GM12878 (cell line): ENCODE measurements at regions not wholly inside any gene's neighbourhood (a gene's known extent, or its start where the extent isn't known, plus 50 kb on each side); places are given as distances from the start of the nearest gene placed in this dataset.

Experiments
- ATAC-seq: fragments of 200-7000 bp; cut with Tn5 transposase; 3 replicates; pipeline ENCODE4 v1.9.1; 2020; ENCODE audit warnings: mild to moderate bottlenecking, moderate library complexity
- BruUV-seq: library from RNA; stranded (reverse); fragments of 400-500 nt; replicated peaks from 2 replicates; lab custom pipeline; 2021; lab: Mats Ljungman, UMichigan
- CTCF ChIA-PET: fragments of 300-600 bp; sonication (Branson Sonifier 250); formaldehyde crosslinking; extraction: SDS; loops from one replicate; lab custom pipeline; 2021; ENCODE audit warnings: inconsistent platforms; lab: Yijun Ruan, JAX
- POLR2A ChIA-PET: fragments of 350-600 bp; formaldehyde crosslinking; extraction: SDS; loops from one replicate; lab custom pipeline; 2021; ENCODE audit warnings: inconsistent platforms; lab: Charles Lee
- RAD21 ChIA-PET: fragments of 300-600 bp; sonication (Branson Sonifier 250); formaldehyde crosslinking; loops from one replicate; lab custom pipeline; 2023; ENCODE audit warnings: antibody characterized with exemption; ENCODE audit not compliant: unreplicated experiment; lab: Charles Lee
- SMC1A ChIA-PET: fragments of 300-600 bp; sonication (Branson Sonifier 250); formaldehyde crosslinking; loops from one replicate; lab custom pipeline; 2023; ENCODE audit not compliant: unreplicated experiment, uncharacterized antibody; lab: Charles Lee
- DNase-seq: peaks from one replicate; pipeline ENCODE4 v3.0.0-alpha.2; 2011; ENCODE audit warnings: low read depth, low spot score
- FAIRE-seq: peaks from 3 replicates; lab custom pipeline; 2011; peaks lifted over from hg19 to GRCh38; lab: Jason Lieb, UNC
- H2AFZ ChIP-seq: 2 replicates; pipeline ENCODE4 v1.6.0; 2011; ENCODE audit warnings: low read depth, low read length, control low read depth; ENCODE audit not compliant: control insufficient read depth
- H3K27ac ChIP-seq: 2 replicates; pipeline ENCODE4 v1.5.1; 2011; ENCODE audit warnings: control low read depth; ENCODE audit not compliant: control insufficient read depth, insufficient read depth
- H3K27me3 ChIP-seq, 2 experiments: replicated peaks in 1 of 2; 2 replicates each; pipeline versions ENCODE4 v1.6.0 to v1.6.1; 2011; ENCODE audit warnings: low read length in 1 of 2; ENCODE audit not compliant: control insufficient read depth in 2 of 2, insufficient read depth in 2 of 2
- H3K36me3 ChIP-seq, 2 experiments: 2 replicates each; pipeline ENCODE4 v1.5.1; 2011; ENCODE audit warnings: low read length in 1 of 2; ENCODE audit not compliant: control insufficient read depth in 2 of 2, insufficient read depth in 2 of 2
- H3K4me1 ChIP-seq: 2 replicates; pipeline ENCODE4 v1.6.1; 2011; ENCODE audit warnings: mild to moderate bottlenecking, low read length, moderate library complexity, mixed read lengths; ENCODE audit not compliant: control insufficient read depth, insufficient read depth
- H3K4me2 ChIP-seq: 2 replicates; pipeline ENCODE4 v1.6.0; 2011; ENCODE audit warnings: control low read depth; ENCODE audit not compliant: control insufficient read depth, insufficient read depth
- H3K4me3 ChIP-seq: fragments of 200-600 bp; sonication (generic); 2 replicates; pipeline ENCODE4 v1.5.1; 2016
- H3K79me2 ChIP-seq: 2 replicates; pipeline ENCODE4 v1.6.0; 2011; ENCODE audit warnings: low read length; ENCODE audit not compliant: control insufficient read depth, insufficient read depth
- H3K9ac ChIP-seq: 2 replicates; pipeline ENCODE4 v1.8.0; 2011; ENCODE audit warnings: low read length, control low read depth, mixed read lengths; ENCODE audit not compliant: control insufficient read depth, insufficient read depth
- H3K9me3 ChIP-seq: replicated peaks from 3 replicates; pipeline ENCODE4 v1.5.1; 2011; ENCODE audit warnings: mild to moderate bottlenecking, low read length; ENCODE audit not compliant: control insufficient read depth, insufficient read depth
- H4K20me1 ChIP-seq: 2 replicates; pipeline ENCODE4 v1.6.0; 2011; ENCODE audit not compliant: control insufficient read depth, insufficient read depth
- RAD21 ChIP-seq: IDR thresholded peaks from 2 replicates; pipeline ENCODE4 v1.6.1; 2011; ENCODE audit warnings: mild to moderate bottlenecking, low read depth, low read length, moderate library complexity; ENCODE audit not compliant: insufficient read depth
- RFX5 ChIP-seq: IDR thresholded peaks from 2 replicates; pipeline ENCODE4 v1.6.1; 2011; ENCODE audit warnings: low read depth, low read length, improper control_type of control experiment
- TAF1 ChIP-seq: IDR thresholded peaks from 2 replicates; pipeline ENCODE4 v1.6.1; 2011; ENCODE audit warnings: mild to moderate bottlenecking, low read depth, low read length, borderline replicate concordance
- WGBS: methylation state at CpG from one replicate; pipeline ENCODE4 v1.1.6; 2016; ENCODE audit warnings: low lambda C conversion rate; ENCODE audit not compliant: insufficient replicate concordance, insufficient coverage; ENCODE audit errors: missing lambda C conversion rate; 5-methylcytosine and 5-hydroxymethylcytosine counted together
- in situ Hi-C: fragments of 300-500 bp; cut with MboI; formaldehyde crosslinking; loops from 9 replicates; pipeline ENCODE4 v1.14.3; 2018; ENCODE audit warnings: mixed read lengths
- intact Hi-C: fragments of 100-400 bp; cut with micrococcal nuclease; formaldehyde crosslinking; loops from one replicate; pipeline ENCODE4 v1.14.2; 2022; ENCODE audit not compliant: unreplicated experiment
- TF ChIP-seq, protein P1 (sequence below), 3 experiments: IDR thresholded peaks in 2 of 3; conservative IDR thresholded peaks in 1 of 3; 2 replicates each; pipeline ENCODE4 v1.5.1; 2011; ENCODE audit warnings: low read depth in 3 of 3, low read length in 3 of 3, mild to moderate bottlenecking in 3 of 3, control low read depth in 2 of 3, moderate library complexity in 2 of 3, inconsistent platforms in 1 of 3, mixed read lengths in 1 of 3; ENCODE audit not compliant: control insufficient read depth in 2 of 3, insufficient read depth in 1 of 3; ENCODE audit errors: extremely low read depth in 1 of 3

DNA sequence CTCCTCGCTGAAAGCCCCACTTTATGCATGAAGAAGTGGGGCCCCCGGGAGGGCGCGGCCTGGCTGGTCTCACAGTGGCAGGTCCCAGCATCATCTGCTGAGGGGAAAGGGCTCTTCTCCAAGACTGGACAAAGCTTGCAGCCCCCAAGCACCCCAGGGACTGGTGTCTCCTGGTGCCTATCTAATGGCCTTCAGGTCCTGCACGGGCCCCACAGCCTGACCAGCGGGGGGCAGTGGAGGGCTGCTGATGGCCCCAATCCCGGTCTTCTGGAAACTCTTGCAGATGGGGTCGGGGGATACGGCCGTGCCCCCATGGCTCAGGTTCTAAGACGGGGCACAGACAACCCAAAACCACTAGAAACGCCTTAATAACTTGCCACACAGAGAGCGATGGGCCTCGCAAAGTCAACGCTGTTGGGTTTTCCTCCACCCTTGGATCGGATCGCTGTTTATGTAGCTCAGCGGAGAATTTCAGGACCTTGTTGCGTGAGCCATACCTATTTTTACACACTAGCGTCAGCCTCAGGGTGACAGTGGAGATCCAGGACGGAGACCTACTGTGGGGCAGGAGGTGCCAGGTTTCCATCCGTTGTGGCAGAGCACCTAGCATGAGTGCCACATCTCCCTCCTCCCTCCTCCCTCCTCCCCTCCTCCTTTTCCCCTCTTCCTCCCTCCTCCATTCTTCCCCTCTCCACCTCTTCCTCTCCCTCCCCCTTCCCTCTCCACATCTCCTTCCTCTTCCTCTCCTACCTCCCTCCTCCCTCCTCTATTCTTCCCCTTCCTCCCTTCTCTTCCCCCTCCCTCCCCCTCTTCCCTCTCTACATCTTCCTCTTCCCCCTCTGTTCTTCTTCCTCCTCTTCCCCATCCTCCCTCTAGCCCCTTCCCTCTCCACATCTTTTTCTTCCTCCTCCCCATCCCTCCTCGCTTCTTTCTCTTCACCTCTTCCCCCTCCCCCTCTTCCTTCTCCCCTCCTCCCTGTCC is 79.3 kb upstream of the ALDH1L1 start:
- H3K9me3 ChIP-seq = no peaks in the 10 kb centered on the region
- ChIA-PET SMC1A (no interaction called here), RAD21 (no interaction called here), CTCF (interaction anchor here (1.2 kb wide), 1 partner anchor 104 kb away, joined by 3 read pairs; no protein-coding TSS in a partner anchor), POLR2A (no interaction called here)
- no peaks in the 10 kb centered on the region for H3K4me1 ChIP-seq
- H3K27ac ChIP-seq = no peak overlapping the region
- no peaks in the 10 kb centered on the region for H3K79me2 ChIP-seq
- intact Hi-C loops = loop anchor here (5.0 kb wide), 1 partner anchor 128 kb away; no protein-coding TSS in a partner anchor
- BruUV-seq = no TSS peak
- no peaks in the 10 kb centered on the region for H3K36me3 ChIP-seq
- ATAC-seq = no peak; the same call in 2 of the 3 replicates
- in situ Hi-C loops = no loop called here
- H4K20me1 ChIP-seq = no peaks in the 10 kb centered on the region
- no peak overlapping the region for H3K4me2 ChIP-seq
- WGBS = 43% methylated on average over 23 of the region's 23 CpGs
- no peak overlapping the region for H2AFZ ChIP-seq
- no peak overlapping the region for H3K4me3 ChIP-seq
- no peak for DNase-seq
- H3K27me3 ChIP-seq = no peaks in the 10 kb centered on the region; a peak in 1 of 4 replicates
- TF ChIP-seq, protein P1, sequence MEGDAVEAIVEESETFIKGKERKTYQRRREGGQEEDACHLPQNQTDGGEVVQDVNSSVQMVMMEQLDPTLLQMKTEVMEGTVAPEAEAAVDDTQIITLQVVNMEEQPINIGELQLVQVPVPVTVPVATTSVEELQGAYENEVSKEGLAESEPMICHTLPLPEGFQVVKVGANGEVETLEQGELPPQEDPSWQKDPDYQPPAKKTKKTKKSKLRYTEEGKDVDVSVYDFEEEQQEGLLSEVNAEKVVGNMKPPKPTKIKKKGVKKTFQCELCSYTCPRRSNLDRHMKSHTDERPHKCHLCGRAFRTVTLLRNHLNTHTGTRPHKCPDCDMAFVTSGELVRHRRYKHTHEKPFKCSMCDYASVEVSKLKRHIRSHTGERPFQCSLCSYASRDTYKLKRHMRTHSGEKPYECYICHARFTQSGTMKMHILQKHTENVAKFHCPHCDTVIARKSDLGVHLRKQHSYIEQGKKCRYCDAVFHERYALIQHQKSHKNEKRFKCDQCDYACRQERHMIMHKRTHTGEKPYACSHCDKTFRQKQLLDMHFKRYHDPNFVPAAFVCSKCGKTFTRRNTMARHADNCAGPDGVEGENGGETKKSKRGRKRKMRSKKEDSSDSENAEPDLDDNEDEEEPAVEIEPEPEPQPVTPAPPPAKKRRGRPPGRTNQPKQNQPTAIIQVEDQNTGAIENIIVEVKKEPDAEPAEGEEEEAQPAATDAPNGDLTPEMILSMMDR (IDR thresholded peaks at IDR 0.05 in 2 of 3, conservative IDR thresholded peaks at IDR 0.05 in 1 of 3; ENCODE audit: control insufficient read depth in 2 of 3, extremely low read depth in 1 of 3, insufficient read depth in 1 of 3, low read depth in 3 of 3, low read length in 3 of 3) = peak; percentile 4 to 33 (median 13); a peak in 2 of 6 replicates
- TF ChIP-seq RAD21 = peak; percentile 32
- no peak for TF ChIP-seq TAF1
- TF ChIP-seq RFX5 = no peak
- FAIRE-seq = no peak
- H3K9ac ChIP-seq = no peak overlapping the region
